Fibroblast of peridontal ligament (primary cell): ENCODE measurements at regions not wholly inside any gene's neighbourhood (a gene's known extent, or its start where the extent isn't known, plus 50 kb on each side); places are given as distances from the start of the nearest gene placed in this dataset.

Experiments used
- DNase-seq: peaks from one replicate; pipeline ENCODE4 v3.0.0-alpha.2; 2010; ENCODE audit errors: extremely low read depth

DNA sequence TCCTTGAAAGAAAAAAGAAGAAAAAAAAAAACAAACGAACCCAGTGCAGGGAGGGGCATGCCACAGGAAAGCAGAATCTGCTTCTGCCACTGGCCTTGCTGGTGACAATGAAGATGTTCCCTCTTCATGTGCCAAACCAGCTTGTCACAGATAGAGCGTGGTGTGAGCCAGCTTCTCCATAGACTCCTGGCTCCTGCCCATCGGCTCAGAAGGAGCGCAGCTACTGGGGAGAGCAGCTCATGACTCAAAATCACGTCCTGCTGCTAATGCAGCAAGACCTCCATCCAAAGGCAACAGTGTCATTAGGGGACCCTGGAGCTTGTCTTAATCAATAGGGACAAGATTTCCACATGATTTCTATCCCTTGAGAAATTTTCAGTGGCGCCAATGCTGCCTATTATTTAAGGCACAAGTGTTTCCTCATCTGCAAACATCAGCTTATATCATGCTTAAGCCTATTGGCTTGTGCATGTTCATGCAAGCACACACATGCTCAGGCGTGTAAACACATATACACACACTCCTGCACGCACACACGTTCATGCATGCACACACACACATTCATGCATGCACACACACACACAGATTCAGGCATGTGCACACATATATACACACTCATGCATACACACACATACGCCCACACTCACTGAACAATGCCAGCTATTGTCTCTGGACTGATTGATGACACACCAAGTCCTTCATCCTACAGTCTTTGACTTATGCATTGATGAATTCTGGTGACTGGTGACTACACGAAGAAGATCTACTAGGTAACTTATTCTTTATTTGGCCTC, 682.0 kb upstream of the ID2 start:
- DNase-seq: no peak

DNA sequence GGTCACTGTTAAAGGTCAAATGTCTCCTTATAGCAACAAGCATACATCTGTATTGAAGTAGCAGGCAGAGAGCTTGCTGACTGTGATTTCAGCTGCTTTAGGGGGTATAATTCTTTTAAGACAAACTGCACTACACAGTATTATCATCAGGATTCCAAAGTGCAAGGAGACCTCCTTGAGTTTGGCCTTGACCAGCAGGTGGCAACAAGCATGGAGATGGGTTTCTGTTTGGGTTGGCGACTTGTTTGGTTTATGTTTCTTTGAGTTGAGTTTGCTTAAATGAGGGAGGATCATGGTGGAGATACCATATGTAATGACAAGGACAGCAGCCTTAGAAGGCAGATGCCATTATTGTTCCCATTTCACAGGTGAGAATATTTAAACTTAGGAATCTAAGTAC, 681.0 kb upstream of the ID2 start:
- DNase-seq: no peak

DNA sequence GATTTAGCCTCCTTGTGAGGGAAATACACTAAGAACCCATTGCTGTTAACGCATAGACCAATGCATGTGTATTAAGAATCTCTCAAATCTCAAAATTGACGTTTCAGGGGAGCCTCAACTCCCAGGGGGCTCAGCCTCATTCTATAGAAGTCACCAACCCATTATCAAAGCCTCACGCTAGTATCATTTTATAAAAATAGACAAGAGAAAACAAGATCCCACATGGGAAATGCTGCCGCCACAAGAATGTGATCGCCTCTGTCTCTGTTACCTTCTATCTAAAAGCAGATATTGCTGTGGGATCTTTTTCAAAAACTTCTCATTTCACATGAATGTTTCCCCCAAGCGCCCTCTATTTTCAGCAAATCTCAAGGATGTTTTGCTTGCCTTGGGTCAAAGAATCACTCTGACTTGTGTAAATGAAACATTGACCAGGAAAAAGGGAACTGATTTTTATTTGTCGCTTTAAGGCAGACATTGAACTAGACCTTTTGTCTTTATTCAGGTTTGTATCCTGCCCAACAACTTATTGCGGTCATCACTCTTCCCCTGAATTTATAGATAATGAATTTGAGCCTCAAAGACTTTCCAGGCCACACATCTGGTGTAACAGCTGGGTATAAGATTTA, 679.0 kb upstream of the ID2 start:
- peak; percentile 22 for DNase-seq

DNA sequence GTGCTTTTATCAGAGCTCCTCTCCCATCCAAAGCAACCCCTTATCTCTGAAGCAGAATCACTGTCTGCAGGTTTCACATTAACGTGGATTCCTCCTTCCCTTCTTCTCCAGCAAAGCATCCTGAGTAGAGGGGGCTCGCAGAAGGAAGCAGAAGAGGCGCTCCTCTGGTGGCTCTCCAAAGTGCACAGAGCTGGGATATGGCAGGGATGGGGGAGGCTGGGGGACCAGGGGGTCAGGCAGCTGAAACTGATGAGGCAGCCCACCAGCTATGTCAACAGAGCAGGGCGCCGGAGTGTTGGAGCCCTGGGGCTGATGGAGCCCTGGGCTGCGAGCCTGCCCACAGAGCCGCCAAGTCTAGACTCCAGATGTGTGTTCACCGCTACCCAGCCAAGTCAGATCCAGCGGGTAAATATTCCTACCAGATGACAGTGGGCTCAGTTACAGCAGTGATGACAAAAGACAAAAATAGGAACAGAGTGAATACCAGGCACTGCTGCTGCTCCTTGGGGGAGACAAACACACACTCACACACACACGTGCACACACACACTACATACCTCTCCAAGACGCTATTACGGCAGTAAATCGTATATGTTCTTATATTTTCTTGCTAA, 678.3 kb upstream of the ID2 start:
- DNase-seq: peak; percentile 71

DNA sequence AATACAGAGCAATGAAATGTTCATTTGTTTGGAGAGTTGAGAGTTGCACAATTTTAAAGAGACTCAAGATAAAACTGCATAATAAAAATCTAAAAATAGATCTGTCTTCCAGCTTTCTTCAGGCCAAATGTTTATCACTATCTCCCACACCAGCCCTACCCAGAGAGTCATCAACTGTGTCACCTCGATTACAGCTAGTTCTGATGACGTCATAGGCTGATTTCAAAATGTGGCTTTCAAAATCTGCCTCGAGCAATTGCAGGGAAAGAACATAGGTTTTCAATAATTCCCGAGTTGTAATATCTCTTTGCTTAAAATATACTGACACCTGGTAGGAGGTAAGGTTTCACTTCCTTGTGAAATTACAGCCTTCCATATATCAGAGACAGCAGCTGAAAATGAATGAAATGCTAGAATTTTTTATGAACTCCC, 677.6 kb upstream of the ID2 start:
- peak; percentile 90 for DNase-seq

DNA sequence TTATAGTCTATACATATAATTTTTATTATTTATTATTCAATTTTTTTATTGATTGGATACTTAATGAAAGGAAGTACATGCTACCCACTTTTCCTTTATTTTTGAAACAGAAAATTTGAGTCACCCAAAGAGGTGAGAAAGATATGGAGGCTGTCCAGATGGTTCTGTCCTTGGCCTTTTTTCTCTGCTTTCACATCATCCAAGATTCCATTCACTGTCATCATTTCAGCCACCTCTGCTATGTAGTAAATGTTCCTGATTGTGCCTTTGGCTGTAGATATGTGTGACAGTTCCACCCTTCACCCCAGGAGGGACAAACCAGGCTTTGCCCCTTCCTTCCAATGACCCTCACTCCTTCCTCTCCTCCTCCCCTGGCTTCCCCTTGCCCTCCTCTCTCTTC, 675.7 kb upstream of the ID2 start:
- DNase-seq: no peak

DNA sequence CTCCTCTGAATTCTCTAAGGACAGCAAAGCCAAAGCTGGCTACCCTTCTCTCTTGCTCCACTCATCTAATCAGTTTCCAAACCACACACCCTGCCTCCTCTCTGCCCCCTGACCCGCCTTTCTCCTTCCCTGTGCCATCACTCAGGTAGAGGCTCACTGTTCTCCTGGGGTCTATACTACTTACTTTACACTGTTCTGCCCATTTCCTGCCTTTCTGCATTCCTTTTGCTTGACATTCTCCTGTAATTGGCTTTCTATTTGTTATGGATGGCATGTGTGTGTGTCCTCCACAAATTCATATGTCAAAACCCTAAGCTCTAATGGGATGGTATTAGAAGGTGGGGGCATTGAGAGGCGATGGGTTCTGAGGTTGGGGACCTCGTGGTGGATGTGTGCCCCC, 675.2 kb upstream of the ID2 start:
- no peak for DNase-seq

DNA sequence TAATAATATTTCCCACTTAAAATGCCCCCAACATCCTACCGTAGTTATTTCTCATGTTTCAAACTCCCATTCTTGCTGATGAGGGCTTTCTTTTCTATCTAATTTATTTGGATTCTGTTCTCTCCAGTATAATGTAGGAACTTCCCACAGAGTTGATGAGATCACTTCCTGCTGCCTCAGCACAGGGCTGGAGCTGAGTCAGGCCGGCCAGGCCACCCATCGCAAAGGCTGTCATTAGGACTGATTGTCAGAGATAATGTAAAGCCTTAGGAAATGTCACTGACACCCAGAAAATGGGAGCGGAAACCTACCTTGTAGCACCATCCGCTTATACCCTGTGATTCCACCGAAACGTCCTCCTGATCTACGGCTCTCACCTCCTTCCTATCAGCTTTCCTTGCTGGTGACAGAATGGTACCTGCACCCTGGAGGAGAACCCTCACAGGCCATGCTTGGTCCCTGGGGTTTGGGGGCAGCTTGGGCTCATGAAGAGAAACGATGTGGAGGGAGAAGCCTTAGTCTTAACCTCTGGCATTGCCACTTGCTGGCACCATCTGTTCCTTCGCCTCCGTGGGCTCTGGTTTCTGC, 672.8 kb upstream of the ID2 start:
- DNase-seq: no peak

DNA sequence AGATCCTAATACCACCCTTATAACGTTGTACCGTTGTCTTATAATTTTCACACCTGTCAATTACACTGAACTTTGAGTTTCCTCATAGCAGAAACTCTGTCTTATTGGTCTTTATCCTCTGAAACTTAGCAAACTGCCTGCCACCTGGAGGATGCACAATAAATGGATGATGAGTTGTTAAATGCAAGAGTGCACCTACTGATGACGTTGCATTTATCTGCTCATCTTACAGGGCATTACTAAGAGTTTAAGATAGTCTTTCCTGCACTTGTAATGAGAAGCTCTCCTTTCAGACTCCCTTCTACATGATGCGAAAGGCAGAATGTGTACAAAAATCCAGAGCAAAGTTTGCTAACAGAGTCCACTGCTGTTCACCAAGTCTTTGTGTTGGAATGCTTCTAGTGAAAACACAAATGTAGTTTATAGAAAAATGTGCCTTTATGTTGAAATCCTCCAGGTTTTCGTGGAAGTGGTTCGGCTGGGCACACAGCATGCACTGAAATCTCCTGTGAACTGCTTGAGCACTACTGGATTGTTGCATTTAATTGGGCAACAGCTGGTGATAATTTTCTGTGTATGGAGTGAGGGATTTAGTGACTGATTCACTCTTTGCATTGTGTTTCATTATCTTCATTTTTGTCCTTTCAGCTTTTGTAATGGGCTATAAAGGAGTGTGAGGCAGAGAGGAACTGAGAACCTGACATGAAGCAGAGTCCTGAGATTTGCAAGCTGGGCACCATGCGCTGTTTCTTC, 665.8 kb upstream of the ID2 start:
- DNase-seq: peak; percentile 14

DNA sequence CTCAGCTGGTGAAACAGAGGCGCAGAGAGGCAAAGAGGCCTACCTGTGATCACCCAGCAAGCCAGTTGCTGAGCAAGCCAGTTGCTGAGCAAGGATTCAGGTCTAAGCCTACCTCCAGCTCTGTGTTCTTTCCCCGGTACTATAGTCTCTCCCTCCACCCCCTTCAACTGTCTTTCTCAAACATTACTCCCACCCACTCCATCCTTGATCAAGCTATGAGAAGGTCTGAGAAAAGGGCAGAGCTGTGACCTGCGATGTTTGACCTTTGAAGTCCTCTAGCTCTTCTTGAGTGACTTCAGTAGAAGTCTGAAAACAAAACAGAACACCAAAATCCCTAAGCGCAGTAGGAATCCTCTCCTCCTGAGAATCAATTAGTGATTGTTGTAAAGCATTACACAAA, 665.2 kb upstream of the ID2 start:
- DNase-seq: no peak

DNA sequence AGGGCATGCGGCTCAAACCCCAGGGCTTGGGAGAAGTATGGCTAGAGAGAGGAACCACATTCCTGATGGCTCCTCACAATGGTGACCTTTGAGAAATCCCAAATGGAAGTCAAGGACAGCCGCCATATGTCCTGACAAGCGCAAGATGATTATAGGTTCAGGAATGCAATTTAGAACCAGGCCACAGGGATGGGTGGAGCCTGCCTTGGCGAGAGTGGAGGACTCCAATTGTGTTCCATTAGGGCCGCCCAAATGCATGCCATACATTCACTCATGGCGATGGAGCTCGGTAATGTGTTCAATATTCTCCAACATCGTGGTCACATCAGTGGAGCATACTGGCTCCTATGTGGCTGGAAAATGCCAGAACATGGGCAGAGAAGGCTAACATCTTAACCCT, 662.9 kb upstream of the ID2 start:
- no peak for DNase-seq

DNA sequence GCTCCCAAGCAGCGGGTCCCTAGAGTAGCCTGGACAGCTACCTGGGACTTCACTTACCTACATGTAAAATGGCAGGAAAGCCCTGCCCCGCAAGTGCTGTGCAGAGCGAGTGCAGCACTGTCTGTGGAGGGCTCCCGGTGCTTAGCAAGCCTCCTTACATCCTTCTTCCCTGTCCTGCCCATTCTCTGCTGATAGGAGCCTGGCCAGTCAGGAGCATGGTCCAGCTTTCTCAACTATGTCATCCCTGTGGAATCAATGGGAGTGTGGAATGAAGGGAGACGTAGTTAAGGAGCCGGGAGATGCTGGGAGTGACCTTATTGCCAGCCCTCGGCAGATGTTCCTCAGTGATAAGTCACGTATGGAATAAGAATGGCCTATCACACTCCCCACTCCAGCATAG, 661.9 kb upstream of the ID2 start:
- DNase-seq: no peak

DNA sequence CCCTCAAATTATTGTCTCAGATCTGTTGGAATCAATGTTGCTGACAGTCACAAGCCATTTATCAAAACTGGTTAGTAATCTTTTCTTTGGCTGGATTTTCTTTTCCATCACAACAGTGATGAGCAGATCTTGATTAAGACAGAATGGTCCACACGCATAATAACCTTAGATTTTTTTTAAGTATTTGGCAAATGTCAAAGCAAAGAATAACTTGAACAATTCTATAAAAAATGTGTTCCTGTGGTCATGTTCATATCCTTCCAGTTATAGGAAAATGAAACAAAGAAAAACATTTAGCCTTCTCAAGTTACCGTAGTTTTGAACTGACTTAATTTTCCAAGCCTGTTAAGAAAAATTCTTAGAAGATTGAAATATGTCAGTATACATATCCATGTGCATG, 659.9 kb upstream of the ID2 start:
- DNase-seq: peak; percentile 51

DNA sequence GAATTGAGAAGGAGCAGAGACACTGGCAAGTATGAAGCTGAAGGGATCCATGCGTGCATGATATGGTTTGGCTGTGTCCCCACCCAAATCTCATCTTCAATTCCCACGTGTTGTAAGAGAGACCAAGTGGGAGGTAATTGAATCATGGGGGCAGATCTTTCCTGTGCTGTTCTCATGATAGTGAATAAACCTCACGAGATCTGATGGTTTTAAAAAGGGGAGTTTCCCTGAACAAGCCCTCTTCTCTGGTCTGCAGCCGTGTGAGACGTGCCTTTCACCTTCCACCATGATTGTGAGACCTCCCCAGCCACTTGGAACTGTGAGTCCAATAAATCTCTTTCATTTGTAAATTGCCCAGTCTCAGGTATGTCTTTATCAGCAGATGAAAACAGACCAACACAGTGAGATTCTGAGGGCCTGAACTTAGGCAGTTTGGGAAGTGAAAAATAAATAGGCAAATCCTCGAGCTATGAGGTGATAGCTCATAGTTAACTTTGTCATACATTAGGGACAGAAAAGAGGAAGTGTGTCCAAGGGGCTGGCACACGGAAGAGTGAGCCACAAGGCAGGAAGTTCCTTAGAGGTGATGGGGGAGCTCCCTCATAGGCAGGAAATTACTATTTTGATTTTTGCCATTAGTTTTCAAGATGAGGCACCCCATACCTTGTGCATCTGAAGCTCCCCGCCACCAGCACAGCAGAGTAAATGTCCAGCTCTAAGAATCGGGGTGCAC, 658.8 kb upstream of the ID2 start:
- no peak for DNase-seq

DNA sequence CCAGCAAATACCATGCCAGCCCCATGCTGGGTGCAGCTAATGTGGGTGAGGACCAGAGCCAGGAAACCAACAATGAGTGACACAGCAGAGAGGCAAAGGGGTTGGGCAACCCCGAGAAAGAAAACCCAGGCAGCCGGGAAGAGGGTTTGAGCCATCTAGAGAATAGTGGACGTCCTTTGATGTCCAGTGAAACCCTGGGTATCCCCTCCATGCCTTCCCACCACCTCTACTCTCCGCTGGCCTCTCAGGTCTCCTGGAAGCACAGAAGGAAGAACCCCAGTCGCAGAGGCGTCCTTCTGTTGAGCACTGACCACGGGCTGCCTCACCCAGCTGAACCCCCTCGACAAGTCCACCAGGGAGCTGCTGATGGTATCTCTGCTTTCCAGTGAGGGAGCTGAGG, 657.4 kb upstream of the ID2 start:
- no peak for DNase-seq

DNA sequence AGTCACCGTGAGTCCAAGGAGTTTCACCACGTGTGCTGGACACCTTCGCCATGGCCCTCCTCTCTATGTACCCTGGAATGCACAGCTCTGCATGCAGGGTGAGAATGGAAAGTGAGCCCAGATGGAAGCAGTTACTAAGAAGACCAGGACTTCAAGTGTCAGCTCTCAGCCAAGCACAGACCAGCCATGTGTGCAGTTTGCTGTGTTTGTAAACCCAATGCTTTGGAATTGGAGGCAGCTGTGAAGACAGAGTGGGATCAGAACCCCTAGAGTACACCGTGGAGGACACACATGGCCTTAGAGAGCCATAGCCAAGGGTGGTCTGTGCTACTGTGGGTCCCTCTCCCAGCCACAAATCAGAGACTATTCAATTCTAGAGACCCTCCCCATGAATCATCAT, 655.5 kb upstream of the ID2 start:
- DNase-seq: no peak

DNA sequence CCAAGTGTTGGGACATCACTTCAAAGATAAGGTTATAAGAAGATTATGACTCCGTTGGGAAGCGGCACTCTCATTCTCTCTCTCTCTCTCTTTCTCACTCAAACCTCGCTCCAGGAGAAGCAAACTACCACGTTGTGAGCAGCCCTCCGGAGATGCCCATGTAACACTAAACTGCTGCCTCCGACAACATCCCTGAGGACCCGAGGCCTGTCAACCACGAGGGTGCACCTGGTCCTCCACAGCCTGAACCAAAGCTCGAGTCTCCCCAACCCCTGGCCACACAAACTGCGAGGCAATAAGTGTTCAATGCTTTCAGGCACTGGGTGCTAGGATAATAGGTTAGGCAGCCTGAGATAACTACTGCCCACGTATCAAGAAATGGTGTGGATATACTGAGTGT, 654.5 kb upstream of the ID2 start:
- DNase-seq: no peak

DNA sequence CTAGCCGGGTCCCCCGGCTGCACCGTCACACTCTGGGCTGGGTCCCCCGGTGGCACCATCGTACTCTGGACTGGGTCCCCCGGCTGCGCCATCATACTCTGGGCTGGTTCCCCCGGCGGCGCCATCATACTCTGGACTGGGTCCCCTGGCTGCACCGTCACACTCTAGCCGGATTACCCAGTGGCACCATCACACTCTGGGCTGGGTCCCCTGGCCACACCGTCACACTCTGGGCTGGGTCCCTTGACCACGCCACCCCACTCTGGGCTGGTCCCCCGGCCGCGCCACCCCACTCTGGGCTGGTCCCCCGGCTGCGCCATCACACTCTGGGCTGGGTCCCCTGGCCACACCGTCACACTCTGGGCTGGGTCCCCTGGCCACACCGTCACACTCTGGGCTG, 653.8 kb upstream of the ID2 start:
- DNase-seq: no peak

DNA sequence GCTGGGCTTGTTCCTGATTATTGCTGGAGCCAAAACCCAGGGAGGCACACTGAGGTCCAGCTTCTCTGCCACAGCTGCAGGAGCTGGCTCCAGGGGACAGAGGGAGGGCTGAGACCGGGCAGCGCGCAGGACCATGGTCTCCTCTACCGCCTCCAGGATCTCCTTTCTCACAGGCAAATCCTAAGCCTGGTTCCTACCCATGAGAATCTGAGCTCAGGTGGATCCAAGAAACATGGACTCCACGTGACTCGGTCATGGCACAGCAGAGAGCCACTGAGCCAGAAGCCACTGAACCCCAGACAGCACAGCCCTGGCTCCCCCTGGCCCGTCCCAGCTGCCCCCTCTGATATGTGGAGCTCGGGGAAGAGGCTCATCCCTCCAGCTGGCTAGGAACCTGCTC, 653.4 kb upstream of the ID2 start:
- no peak for DNase-seq

DNA sequence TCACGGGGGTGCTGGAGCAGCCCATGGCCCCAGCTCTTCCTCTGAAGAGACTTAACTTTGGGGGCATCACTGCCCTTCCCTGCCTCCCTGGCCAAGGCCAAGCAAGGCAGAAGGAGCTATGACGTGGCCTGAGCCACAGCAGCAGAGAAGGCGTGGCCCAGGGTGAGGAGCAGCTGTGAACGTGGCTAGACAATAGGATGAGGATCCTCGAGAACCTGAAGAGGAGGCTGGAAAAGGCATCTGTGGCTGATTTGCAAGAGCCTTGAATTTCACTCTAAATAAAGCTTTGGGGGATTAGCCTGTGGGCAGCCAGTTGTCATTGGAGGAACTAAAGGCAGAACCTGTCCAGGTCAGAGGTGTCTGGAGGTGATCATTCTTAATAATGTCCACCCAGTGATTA, 652.9 kb upstream of the ID2 start:
- DNase-seq: no peak

DNA sequence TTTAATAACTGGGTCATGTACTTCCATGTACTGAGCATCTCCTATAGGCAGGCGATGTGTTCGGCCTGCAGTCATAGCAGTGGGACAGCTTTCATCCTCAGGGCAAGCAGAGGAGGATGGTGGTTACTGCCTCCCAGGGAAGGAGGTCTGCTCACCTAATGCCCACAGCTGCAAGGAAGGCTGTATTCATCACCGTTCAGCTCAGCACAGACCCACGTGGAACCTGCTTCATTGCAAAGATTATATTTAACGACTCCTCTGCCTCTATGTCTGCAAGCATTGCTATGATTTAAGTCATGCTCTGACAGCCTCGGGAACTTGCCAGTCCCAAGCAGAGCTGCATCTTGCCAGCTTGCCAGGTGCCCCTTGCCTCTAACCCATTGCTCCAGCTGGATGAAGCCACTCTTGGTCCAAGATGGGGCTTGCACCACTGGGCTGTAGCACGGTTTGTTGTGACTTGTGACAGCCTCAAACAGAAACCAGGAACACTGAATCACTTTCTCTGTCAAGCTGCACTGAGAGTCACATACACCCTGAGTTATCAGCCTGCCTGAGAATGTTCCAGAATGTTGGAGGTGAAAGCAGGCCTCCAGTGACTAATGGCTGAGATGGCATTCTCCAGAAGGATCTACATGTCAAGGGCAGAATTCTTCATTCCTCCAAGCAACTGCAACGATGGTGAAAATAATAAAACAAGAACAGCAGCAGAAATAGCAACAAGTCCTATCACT, 651.1 kb upstream of the ID2 start:
- DNase-seq: no peak
